ENCODE measurements at regions not wholly inside any gene's neighbourhood (a gene's known extent, or its start where the extent isn't known, plus 50 kb on each side); places are given as distances from the start of the nearest gene placed in this dataset.

DNA sequence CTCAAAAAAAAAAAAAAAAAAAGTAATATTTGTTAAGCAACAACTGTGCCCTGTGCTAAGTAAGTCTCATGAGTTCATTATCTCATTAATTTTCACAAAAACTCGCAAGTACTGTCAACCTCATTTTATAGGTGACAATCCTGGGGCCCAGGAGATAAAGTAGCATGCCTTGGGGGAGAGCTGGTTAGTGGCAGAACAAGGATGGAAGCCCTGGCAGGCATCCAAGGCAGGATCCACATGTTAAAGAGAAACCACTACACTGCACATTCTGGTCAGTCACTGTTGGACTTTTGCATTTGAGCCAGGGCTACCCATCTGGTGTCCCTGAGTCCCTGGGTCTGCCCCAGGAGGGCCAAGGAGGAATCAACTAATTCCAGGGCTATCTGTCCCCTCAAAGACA lies 54.6 kb downstream of the ZFP36L2 start:
- no peak for DNase-seq

DNA sequence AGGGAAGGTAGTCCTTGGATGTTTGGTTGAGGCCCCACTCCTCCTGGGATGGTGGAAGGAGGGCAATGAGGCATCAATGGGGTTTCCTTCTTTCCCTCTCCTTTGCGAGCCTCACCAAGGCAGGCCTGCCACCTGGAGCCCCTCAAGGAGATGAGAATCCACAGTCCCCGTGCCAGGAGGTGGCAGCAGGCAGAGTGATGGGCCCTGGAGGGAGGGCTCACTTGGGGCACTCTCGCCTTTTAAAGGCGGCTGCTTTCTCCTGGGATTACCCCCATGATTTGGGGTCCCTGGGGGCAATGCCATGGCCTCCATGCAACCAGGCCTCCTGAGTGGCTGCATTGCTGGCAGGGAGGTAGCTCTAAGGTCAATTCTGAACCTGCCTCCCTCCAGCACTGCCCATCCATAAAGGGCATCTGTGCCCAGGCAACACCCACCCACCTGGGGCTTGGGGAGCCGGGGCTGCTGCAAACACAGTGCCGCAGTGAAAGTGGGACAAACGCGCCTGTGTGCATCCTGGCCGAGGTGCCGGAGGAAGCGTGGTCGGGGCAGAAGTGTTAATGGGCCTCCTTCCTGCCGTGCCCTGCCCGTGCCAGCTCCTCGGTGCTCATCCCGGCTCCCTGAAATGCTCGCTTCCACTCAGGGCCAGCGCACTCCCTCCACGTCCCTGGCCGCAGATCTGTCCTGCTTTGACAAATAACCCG lies 55.9 kb downstream of the ZFP36L2 start:
- DNase-seq, result peak; percentile 48

DNA sequence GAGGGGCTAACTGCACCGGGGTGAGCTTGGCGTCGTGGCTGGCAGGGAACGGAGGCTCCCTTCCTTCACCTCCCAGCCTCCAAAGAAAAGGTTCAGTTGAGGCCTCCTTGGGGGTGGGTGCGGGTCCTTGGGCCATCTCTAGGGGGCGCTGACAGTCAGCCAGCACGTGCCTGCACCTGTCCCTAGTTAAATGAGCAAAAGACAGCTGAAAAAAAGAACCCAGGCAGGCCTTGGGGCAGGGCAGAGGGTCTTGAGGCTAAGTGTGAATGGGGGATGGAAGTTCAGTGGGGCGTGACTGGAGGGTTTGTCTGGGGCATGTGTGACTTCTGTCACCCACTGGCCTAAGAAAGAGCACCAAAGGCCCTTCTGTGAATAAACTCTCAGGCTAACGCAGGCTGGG lies 56.4 kb downstream of the ZFP36L2 start:
- peak; percentile 77 for DNase-seq

DNA sequence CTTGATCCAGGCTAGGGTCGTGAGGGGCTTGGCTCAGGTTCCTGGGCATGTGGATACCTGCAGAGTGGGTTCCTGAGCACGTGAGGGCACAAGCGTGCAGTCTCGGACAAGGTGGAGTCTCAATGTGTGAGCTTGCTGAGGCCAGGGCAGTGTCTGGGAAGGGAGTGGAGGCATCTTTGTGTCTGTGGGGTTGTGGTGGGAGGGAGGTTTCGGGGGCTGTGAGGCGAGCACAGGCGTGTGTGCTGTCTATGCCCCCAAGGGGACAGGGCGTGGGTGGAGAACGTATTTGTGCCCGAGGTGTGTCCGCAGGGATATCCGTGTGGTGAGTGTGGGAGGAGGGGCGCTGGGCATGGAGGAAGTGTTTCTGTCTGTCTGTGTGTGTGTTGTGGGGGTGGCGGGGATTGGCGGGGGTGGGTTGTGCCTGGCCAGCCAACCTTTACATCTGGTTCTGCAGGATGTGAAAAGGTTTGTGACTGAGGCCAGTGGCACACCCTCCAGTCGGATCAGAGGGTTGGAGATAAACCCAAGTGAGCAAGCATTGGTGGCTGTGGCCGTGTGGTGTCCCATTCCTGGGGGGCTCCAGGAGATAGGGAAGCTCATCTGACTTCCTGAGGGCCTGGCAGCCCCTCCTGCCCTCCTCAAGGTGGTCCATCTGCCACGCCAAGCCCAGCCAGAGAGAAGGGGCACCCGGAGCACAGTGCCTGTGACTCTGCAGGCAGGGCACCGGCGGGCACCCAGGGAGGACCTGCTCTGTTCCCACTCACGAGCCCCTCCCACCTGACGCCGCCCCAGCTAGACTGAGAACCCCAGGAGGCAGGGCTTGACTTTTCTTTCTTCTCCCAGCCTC lies 57.1 kb downstream of the ZFP36L2 start:
- peak; percentile 51 for DNase-seq

DNA sequence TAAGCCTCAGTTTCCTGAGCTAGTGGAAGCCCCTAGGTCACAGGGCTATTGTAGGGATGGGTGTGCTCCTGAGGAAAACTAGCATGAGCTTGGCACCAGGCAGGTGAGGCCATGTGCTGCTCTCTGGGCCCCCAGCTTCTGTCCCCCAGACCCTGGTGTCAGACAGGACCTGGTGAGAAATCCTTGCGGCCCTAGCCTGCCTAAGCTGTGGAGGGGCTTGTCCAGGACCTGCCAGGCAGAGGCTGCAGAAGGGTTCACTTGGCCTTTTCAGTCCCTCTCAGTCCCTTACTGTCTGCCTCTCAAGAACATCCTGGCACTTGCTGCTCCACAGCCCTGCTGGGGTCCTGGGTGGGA lies 58.4 kb downstream of the ZFP36L2 start:
- no peak for DNase-seq

DNA sequence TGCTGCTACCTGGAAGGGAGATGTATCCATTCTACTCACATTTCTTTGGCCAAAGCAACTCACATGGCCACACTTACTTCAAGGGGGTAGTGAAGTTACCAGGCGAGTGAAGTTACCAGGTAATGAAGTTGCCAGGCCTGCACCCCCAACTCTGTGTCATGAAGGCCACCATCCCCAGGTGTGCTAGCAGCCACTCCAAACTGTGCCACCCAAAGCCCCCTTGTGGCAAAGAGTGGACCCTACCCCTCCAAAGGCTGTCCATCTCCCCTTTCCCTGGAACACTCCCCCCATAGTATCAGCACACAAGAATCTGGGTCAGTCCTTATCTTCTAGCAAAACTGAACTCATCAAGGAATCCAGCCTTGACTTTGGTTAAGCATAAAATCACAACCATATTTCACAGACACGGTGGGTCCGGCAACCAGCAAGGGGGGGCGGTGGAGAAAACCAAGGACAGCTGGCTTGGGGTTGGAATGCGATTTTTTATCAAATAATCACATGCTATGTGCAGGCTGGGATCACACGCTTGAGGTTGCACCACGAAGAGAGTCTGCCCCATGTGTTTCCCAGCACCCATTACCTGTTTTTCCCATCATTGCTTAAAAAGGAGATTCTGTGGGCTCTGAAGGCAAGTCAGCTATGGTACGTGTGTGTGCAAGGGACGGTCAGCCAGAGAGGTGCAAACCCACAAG lies 60.9 kb downstream of the ZFP36L2 start:
- no peak for DNase-seq

DNA sequence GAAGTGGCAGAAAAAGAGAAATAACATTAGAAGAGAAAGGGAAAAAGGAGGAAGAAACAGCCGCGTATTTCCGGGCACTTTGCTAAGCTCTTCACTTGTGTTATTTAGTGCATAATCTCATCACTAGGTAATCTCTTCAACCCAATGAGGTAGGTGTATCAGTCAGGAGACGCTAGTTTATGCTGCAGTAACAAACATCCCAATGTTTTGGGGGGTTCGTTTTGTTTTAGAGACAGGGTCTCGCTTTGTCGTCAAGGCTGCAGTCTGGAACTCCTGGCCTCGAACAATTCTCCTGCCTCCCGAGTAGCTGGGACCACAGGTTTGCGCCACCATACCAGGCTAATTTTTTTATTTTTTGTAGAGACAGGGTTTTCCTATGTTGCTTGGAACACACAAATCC lies 61.7 kb downstream of the ZFP36L2 start:
- no peak for DNase-seq

DNA sequence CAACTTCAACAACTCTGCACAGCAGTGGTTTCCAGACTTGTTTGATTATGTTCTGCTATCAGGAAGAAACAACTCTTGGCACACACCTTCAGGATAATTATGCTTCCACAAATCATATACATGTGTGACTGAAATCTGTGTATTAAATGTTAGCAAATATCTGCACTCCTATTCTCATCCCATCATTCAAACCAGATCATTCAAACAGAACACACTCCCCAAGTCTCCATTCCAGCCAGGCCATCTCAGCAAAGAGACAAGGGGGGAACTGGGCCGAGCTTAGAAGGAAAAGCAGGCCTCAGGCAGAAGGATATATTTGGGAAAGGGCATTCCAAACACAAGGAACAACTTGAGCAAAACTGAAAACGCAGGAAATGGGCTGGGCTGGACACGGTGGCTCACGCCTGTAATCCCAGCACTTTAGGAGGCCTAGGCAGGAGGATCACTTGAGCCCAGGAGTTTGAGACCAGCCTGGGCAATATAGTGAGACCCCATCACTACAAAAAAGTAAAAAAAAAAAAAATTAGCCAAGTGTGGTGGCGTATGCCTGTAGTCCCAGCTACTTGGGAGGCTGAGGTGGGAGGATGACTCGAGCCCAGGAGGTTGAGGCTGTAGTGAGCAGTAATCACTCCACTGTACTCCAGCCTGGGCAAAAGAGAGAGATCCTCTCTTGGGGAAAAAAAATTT lies 62.7 kb downstream of the ZFP36L2 start:
- no peak for DNase-seq

DNA sequence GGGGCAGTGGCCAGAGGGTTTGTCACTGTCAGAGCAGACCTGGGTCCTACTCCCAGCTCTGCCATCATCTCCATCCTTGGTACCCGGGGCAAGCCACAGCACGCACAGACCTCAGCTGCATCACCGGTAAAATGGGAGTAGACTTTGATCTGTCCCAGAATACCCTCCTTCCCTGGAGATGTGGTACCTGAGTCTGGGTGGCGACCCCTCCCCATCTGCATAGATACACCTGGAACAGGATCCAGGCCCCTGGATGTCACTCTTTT lies 64.0 kb downstream of the ZFP36L2 start:
- DNase-seq, result no peak

DNA sequence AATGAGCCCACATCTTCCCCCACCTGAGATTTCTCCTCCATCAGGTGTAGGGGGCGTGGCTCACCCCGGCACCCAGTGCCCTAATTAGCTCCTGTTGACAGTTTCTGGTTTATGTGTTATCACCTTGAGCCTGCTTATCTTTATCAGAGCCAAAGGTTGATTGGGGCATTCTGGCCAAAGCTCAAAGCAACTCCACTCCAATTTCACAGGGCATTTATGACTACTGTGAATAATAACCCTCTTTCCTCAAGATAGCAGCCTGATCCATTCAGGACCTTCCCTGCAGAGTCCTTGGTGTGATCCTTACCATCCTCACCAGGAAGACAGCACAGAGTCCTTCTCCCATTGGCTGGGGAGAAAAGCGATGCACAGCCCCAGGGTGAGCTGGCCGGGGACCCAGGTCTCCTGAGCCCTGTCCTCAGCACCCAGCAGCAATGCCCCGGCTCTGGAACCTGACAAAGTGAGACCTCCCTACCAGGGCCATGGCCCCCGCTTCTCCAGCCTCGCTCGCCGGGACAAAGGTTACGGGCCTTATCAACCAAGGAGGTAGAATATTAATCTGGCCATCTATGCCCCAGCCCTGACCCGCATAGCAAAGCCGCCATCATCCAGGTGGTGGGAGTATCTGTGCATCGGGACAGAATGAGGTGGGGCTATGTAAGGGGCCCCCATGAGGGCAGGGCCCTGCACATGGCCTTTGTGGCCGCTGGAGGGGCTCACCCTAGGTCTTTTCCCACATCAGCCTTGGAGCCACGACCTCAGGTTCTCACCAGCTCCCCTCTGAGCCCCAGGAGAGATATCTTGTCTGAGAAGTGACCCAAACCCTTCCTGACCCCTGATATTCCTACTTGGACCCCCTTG lies 64.5 kb downstream of the ZFP36L2 start:
- no peak for DNase-seq

DNA sequence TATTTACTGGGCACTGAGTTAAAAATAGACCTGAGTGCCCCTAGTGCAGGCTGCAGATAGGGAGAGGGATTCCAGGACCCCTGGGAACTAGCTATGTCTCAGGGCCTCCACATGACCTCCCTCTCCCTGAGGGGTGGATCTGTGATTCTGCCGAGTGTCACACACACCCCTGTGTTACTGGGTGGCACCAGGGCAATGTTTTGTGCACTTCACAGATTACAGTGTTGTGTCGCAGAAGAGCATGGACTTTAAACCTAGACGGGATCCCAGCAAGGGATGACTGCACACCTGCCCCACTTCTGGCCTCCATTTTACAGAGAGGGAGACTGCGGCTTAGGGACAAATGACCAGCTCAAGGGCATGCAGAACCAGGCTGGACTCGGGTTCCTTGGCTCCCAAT lies 65.6 kb downstream of the ZFP36L2 start:
- no peak for DNase-seq

DNA sequence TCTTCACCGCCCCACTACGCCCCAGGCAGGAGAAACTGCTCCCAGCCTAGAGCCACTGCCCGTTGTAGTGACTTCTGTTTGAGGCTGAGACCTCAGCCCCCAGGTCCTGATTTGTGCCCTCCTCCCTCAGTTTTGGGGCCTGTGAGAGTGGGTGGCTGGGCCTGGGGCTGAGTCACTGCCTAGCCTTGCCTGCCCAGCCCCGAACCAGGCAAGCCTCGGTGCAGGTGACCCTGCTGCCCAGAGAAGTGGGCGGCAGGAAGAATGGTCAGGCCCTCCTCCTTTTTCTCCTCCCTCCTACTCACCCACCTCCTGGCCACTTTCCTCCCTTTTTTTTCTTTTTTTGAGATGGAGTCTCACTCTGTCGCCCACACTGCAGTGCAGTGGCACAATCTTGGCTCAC lies 66.6 kb downstream of the ZFP36L2 start:
- DNase-seq, result no peak

DNA sequence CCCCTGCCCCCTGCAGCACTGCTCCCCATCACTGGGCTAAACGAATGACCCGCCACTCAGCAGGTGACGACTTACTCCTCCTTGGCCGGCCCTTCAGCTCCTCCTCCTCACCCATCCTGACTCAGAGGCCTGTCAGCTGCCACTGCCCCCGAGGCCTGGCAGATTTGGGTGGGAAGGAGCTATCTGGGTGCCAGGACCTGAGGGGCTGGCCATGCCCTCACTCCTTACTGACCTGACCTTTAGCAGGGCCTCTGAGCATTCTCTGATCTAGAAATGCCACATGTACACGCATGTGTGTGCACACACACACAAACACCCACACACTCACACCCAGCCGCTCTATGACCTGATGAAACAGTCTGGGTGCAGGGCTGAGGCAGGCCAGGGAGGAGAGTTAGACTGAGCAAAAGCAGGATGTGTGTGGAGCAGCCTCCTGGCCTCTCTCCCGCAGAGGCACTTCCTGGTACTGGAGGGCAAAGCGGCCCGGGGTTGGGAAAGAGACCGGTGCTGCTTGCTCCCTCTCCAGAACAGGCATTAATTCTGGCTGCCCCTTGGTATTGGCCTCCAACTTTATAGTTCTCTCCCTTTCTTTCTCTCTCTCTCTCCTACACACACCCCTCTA lies 68.0 kb downstream of the ZFP36L2 start:
- DNase-seq, result no peak

DNA sequence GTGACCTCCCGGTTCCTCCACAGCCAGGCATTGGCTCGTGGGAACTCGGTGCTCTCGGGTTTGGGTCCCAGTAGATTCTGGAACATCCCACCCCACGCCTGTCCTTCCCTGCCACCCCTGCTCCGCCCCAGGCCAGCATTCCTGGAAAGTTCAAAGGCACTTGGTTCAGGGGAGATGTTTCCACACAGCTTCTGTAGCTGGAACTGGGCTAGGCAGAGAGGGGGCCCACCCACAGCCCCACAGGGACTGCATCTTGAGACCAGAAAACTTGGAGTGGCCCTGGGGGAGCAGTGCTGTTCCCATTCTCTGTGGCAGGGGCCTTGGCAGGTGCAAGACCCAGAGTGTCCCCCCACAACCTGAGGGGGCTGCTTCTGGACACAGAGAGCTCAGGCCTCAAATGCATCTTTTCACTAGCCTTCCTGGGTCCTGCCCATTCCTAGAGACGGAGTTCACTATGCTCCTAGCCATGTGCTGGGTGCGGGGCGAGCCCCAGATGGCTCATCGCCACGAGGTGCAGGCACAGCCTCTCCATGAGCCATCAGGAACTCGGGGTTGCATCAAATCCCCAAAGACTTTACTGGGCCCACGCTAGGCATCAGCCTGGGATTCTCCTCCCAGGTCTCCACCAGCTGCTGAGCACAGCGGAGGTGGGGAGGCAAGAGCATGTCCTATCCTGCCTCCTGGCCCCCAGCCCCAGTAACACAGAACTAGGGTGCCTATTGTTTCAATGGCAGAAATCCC lies 68.7 kb downstream of the ZFP36L2 start:
- DNase-seq, result no peak

DNA sequence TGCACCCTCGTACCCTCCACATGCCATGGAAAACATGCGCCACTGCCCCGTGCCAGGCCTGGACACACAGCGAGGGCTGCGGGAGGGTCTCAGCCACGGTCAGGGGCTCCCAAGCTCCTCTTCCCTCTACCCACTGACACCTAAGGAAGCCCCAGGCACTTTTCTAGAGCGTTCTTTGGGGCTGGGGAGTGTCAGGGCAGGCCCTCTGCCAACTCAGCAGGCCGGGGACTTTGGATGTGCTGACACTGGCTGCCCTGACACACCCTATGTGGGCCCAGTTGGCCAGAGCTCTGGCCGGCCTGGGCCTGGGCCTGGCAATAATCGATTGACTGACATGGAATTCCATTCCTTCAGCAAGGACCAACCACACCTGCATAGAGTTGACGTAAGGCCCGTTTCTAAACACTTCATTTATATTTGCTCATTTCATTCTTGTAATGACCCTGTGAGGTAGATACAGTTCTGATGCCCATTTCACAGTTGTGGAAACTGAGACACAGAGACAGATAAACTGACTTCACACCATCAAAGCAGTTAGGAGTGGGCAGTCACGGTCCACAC lies 70.5 kb downstream of the ZFP36L2 start:
- no peak for DNase-seq

DNA sequence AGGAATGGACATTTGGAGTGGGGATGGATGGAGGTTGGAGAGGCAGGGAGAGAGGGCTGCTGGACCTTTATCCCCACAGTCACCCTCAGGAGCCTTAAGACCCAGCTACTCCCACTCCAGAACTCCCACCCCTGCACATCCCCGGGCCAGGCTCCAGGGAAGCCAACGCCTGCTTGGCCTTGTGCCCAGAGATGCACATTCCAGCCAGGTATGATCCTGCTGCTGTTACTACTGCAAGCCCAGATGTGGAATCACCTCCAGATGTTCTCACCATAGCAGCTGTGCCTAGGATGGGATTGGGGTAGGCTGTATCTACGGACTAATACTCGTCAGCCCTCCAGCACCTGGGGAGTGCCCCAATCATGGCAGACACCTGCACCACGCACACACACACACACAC lies 71.7 kb downstream of the ZFP36L2 start:
- no peak for DNase-seq

DNA sequence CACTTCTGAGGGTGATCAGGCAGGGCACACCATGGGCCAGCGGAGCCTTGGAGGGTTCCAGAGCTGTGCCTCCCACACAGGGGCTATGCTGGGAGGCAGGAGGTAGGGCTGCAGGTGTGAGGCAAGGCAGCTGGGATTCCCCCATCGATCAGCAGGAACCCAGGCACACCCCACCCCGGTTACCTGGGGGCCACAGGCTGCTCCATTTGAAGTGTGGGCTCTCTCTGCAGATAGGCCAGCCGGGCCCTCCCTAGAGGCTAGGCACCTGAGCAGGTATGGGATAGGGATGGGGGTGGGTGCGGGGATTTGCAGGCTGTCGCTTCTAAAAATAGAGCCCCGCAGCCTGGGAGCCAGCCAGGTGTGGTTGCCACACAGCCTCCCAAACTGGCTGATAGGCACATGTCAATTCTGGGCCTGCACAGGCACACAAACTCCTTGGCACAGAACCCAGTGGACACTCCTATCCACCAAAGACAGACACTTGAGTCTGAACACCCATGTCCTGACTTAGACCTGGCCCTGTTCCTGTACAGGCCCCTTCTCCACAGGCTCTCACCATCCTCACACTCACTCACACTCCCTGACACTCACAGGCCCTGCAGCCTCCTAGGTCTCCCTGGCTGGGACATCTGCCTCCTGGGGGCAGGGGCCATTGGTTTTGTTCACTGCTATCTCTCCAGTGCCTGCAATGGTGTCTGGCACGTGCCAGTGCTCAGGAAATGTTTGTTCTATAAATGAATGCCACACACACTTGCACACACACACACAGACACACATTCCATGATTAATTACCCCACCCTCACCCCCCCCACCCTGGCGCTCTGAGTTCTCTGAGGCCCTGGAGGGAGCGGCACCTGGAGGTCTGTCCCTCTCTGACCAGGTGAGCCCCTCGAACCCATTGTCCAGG lies 73.4 kb downstream of the ZFP36L2 start:
- DNase-seq, result no peak

DNA sequence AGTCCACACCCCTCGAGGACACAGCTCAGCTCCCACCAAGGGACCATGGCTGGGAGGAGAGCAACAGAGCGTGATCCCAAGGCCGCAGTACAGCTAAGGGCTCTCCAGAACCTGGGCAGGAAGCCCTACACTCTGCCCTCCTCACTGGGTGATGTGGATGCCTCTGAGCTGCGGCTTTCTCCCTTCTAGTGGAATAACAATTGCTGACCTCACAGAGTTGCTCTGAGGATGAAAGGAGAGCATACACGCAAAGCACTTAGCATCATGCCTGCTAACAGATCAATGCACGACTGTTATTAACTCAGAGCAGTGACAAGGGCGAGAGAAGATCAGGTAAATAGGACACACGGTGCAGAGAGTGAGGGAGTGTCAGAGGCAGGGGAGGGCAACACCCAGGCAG lies 74.2 kb downstream of the ZFP36L2 start:
- DNase-seq, result no peak

DNA sequence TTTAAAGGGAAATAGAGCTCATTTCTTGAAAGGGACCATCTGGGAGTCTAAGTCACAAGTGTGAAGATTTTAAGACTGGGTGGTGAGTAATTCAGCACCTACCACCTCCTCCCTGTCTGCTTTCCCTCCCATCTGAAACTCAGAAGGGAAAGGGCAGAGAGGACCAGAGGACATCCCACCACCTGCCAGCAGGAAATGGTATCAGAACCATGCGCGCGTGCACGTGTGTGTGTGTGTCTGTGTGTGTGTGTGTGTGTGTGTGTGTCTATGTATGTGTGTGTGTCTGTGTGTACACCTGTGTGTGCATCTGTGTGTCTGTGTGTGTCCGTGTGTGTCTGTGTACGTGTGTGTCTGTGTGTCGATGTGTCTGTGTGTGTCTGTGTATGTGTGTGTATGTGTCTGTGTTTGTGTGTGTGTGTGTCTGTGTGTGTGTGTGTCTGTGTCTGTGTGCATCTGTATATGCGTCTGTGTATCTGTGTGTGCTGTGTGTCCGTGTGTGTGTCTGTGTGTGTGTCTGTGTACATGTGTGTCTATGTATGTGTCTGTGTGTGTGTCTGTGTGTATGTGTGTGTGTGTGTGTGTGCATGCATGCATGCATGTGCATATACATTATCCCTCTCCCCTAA lies 76.8 kb downstream of the ZFP36L2 start:
- DNase-seq, result no peak

DNA sequence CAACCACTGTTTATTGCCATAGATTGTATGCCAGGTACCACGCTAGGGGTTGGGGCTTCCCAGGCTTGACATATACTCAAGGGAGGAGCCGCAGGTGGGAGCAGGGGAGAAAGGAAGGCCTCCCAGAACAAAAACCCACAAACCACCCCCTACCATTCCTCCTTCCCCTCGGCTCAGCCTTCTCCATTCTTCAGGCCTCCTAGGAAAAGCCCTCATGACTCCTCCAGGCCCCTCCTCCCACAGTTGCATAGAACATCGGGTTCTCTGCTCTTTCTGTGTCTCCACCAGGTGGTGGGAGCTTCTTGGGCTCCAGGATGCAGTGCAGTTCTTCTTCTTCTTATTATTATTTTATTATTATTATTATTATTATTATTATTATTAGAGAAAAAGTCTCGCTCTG lies 80.3 kb downstream of the ZFP36L2 start:
- no peak for DNase-seq

Measured in activated T-cell treated with anti-CD3 and anti-CD28 coated beads, Interleukin-2, amount 50 U/mL, for 1 hour (primary cell).